ENCODE measurements at regions not wholly inside any gene's neighbourhood (a gene's known extent, or its start where the extent isn't known, plus 50 kb on each side); places are given as distances from the start of the nearest gene placed in this dataset.

GRCh38 chr22:48804811-48805301, 1022.8 kb downstream of the BRD1 start:
- no peak overlapping the region for H3K4me3 Mint-ChIP-seq
- no peaks in the 10 kb centered on the region for H3K36me3 Mint-ChIP-seq (ENCODE audit: low read depth)
- no peak for TF ChIP-seq CTCF (conservative IDR thresholded peaks at IDR 0.05)
- no peak overlapping the region for H3K27ac Mint-ChIP-seq (ENCODE audit: unreplicated experiment)
- H3K9me3 Mint-ChIP-seq: peaks cover 2% of the 10 kb centered on the region
- no peaks in the 10 kb centered on the region for H3K27me3 Mint-ChIP-seq (ENCODE audit: low read depth)
- no peaks in the 10 kb centered on the region for H3K4me1 Mint-ChIP-seq
- no peak for DNase-seq (ENCODE audit: low read depth, low spot score)

GRCh38 chr22:48803948-48804810, 1023.5 kb downstream of the BRD1 start:
- Mint-ChIP-seq H3K27ac (ENCODE audit: unreplicated experiment) (no peak overlapping the region), H3K9me3 (peaks cover 2% of the 10 kb centered on the region), H3K4me1 (no peaks in the 10 kb centered on the region), H3K27me3 (ENCODE audit: low read depth) (no peaks in the 10 kb centered on the region), H3K4me3 (no peak overlapping the region), H3K36me3 (ENCODE audit: low read depth) (no peaks in the 10 kb centered on the region)
- no peak for TF ChIP-seq CTCF (conservative IDR thresholded peaks at IDR 0.05)
- no peak for DNase-seq (ENCODE audit: low read depth, low spot score)

DNA sequence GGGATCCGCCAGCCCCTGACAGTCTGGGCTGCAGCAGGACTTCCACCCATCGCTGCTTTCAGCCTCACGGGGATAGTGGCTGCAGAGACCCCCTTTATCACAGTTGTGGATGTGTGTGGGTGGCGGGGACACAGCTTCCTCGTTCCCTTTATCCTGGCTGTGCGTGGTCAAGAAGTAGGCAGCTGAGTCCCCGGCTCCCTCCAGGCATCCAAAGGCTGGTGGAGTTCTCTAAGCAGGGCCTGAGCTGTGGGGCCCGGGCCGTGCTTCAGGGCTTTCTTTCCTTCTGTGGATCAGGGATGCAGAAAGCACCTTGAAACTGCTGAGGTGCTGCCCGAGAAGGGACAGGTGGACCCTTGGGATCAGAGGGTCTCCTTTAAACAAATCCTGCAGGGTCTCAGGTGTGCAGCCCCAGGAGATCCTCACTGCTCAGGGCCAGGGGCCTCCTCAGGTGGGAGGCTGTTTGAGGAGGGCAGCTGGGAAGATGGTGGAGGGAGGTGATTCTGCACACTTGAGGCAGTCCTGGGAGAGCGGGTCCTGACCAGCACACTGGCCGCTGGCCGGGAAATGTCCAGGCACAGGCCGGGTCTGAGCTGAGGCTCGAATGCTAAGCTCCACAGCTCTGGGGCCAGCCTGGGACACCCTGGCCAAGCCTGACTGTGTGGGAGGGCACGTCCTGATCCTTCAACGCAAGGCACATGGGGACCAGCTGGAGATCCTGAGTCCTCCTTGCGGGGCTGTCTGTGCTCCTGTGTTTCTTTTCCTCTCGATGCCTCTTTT, 1024.3 kb downstream of the BRD1 start:
- Mint-ChIP-seq H3K9me3 (no peaks in the 10 kb centered on the region), H3K27ac (ENCODE audit: unreplicated experiment) (no peak overlapping the region), H3K4me3 (no peak overlapping the region), H3K27me3 (ENCODE audit: low read depth) (no peaks in the 10 kb centered on the region), H3K36me3 (ENCODE audit: low read depth) (no peaks in the 10 kb centered on the region), H3K4me1 (no peaks in the 10 kb centered on the region)
- no peak for TF ChIP-seq CTCF (conservative IDR thresholded peaks at IDR 0.05)
- DNase-seq (ENCODE audit: low read depth, low spot score): no peak

GRCh38 chr22:48802576-48802975, 1025.1 kb downstream of the BRD1 start:
- Mint-ChIP-seq H3K36me3 (ENCODE audit: low read depth) (no peaks in the 10 kb centered on the region), H3K4me1 (no peaks in the 10 kb centered on the region), H3K27me3 (ENCODE audit: low read depth) (no peaks in the 10 kb centered on the region), H3K27ac (ENCODE audit: unreplicated experiment) (no peak overlapping the region), H3K4me3 (no peak overlapping the region), H3K9me3 (no peaks in the 10 kb centered on the region)
- no peak for DNase-seq (ENCODE audit: low read depth, low spot score)
- TF ChIP-seq CTCF (conservative IDR thresholded peaks at IDR 0.05): no peak

GRCh38 chr22:48800886-48801607, 1026.6 kb downstream of the BRD1 start:
- DNase-seq (ENCODE audit: low read depth, low spot score): no peak
- Mint-ChIP-seq H3K27me3 (ENCODE audit: low read depth) (no peaks in the 10 kb centered on the region), H3K4me3 (no peak overlapping the region), H3K27ac (ENCODE audit: unreplicated experiment) (no peak overlapping the region), H3K9me3 (no peaks in the 10 kb centered on the region), H3K4me1 (no peaks in the 10 kb centered on the region), H3K36me3 (ENCODE audit: low read depth) (no peaks in the 10 kb centered on the region)
- no peak for TF ChIP-seq CTCF (conservative IDR thresholded peaks at IDR 0.05)

Measured in neural crest cell (in vitro differentiated cells).